Osteocyte (in vitro differentiated cells): ENCODE measurements at regions not wholly inside any gene's neighbourhood (a gene's known extent, or its start where the extent isn't known, plus 50 kb on each side); places are given as distances from the start of the nearest gene placed in this dataset.
"Not testable (repeated sequence)": the region's sequence is repeated elsewhere in the genome, so short reads cannot be mapped to it uniquely, and the experiment has no call there.

Source experiments
- DNase-seq: peaks from one replicate; pipeline ENCODE4 v3.0.0; 2021; ENCODE audit warnings: mixed read lengths; ENCODE audit not compliant: unreplicated experiment; ENCODE audit errors: extremely low spot score
- H3K27ac Mint-ChIP-seq: one replicate; pipeline ENCODE4 v1.8.0; 2021; ENCODE audit warnings: mild to moderate bottlenecking, mixed read lengths; ENCODE audit not compliant: unreplicated experiment
- H3K27me3 Mint-ChIP-seq: one replicate; pipeline ENCODE4 v1.8.0; 2021; ENCODE audit warnings: mixed read lengths; ENCODE audit not compliant: unreplicated experiment
- H3K36me3 Mint-ChIP-seq: one replicate; pipeline ENCODE4 v1.8.0; 2021; ENCODE audit warnings: mixed read lengths; ENCODE audit not compliant: unreplicated experiment
- H3K4me1 Mint-ChIP-seq: one replicate; pipeline ENCODE4 v1.8.0; 2021; ENCODE audit warnings: mixed read lengths; ENCODE audit not compliant: unreplicated experiment
- H3K4me3 Mint-ChIP-seq: one replicate; pipeline ENCODE4 v1.8.0; 2021; ENCODE audit warnings: mild to moderate bottlenecking, moderate library complexity, mixed read lengths; ENCODE audit not compliant: unreplicated experiment
- H3K9me3 Mint-ChIP-seq: one replicate; pipeline ENCODE4 v1.8.0; 2021; ENCODE audit warnings: mixed read lengths; ENCODE audit not compliant: unreplicated experiment
- CTCF ChIP-seq: fragments of 200-600 bp; sonication (generic); IDR thresholded peaks from 2 replicates; pipeline ENCODE4 v1.5.0; 2021; ENCODE audit warnings: antibody characterized with exemption, mild to moderate bottlenecking, moderate library complexity

- no peaks in the 10 kb centered on the region for H3K27me3 Mint-ChIP-seq
- no peaks in the 10 kb centered on the region for H3K4me1 Mint-ChIP-seq
- no peak overlapping the region for H3K27ac Mint-ChIP-seq
- TF ChIP-seq CTCF, result no peak
- peaks cover 31% of the 10 kb centered on the region for H3K9me3 Mint-ChIP-seq
- no peak overlapping the region for H3K4me3 Mint-ChIP-seq
- DNase-seq, result no peak
- no peaks in the 10 kb centered on the region for H3K36me3 Mint-ChIP-seq
These were observed 186.3 kb upstream of the FGF13 start for GRCh38 chrX:138897621-138898492.

DNA sequence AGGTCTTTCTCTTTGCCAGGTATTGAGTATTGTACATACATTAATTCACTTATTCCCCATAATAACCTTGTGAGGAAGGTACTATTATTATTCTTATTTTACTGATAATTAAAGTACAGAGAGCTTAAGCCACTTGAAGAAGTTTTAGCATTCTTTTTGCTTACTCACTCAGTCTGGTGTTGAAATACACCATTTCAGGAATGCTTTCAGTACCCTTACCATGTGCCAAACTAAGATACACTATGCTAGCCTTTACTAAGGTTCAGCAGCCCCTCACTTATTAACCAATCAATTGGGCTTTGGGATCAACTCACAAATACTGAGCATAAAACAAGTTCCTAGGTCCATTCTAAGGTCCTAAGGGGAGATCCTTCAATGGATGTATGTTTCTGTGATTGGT is 179.0 kb upstream of the FGF13 start:
- H3K9me3 Mint-ChIP-seq, result peaks cover 35% of the 10 kb centered on the region

DNA sequence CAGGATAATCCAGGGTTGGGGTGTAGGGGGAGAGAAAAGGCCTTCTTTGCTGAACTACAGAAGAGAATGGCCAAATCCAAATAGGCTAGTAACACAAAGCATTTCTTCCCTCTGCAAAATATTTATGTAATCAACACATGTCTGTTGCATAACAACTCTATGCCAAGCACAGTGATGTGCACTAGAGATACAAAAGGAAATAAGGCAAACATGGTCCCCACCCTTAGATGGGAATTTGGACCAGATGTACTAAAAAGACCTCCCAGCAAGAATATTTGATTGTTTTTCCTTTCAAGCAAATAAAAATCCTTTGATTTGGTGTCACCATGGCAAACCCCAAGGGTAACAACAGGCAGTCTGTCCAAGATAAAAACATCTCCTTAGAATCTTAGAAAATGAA is 177.6 kb upstream of the FGF13 start:
- no peaks in the 10 kb centered on the region for H3K36me3 Mint-ChIP-seq
- no peaks in the 10 kb centered on the region for H3K4me1 Mint-ChIP-seq
- H3K9me3 Mint-ChIP-seq, result peaks cover 45% of the 10 kb centered on the region
- no peak for TF ChIP-seq CTCF
- no peak for DNase-seq
- no peaks in the 10 kb centered on the region for H3K27me3 Mint-ChIP-seq
- H3K4me3 Mint-ChIP-seq, result no peak overlapping the region
- no peak overlapping the region for H3K27ac Mint-ChIP-seq

More for the DNA sequence above, 179.0 kb upstream of the FGF13 start:
- no peaks in the 10 kb centered on the region for H3K4me1 Mint-ChIP-seq
- no peak for DNase-seq
- no peak overlapping the region for H3K4me3 Mint-ChIP-seq
- H3K36me3 Mint-ChIP-seq, result no peaks in the 10 kb centered on the region
- no peak for TF ChIP-seq CTCF
- H3K27me3 Mint-ChIP-seq, result no peaks in the 10 kb centered on the region
- no peak overlapping the region for H3K27ac Mint-ChIP-seq

DNA sequence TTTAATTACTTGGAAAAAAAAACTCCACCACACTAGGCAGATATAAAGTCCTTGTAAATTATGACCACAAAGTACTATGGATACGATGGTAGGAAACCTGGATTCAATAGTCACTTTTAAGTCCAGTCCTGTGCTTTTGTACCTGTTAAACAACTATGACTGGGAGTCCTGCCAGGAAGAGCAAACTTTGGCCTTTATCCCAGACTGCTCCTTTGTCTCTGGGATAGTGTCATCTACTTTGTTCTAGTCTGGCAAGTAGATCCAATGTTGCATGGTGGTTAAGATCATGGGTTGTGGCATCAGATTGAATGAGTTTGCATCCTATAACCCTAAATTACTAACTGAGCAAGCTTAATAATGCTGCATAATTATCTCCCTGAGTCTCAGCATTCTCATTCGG is 175.3 kb upstream of the FGF13 start:
- Mint-ChIP-seq H3K27ac (no peak overlapping the region), H3K4me1 (no peaks in the 10 kb centered on the region), H3K27me3 (no peaks in the 10 kb centered on the region), H3K4me3 (no peak overlapping the region), H3K9me3 (peaks cover 56% of the 10 kb centered on the region), H3K36me3 (no peaks in the 10 kb centered on the region)
- no peak for TF ChIP-seq CTCF
- no peak for DNase-seq

- no peak for TF ChIP-seq CTCF
- no peaks in the 10 kb centered on the region for H3K36me3 Mint-ChIP-seq
- no peak overlapping the region for H3K4me3 Mint-ChIP-seq
- no peak for DNase-seq
- no peaks in the 10 kb centered on the region for H3K27me3 Mint-ChIP-seq
- no peaks in the 10 kb centered on the region for H3K4me1 Mint-ChIP-seq
- H3K27ac Mint-ChIP-seq, result no peak overlapping the region
- peaks cover 65% of the 10 kb centered on the region for H3K9me3 Mint-ChIP-seq
These were observed 174.4 kb upstream of the FGF13 start for GRCh38 chrX:138885886-138886285.

DNA sequence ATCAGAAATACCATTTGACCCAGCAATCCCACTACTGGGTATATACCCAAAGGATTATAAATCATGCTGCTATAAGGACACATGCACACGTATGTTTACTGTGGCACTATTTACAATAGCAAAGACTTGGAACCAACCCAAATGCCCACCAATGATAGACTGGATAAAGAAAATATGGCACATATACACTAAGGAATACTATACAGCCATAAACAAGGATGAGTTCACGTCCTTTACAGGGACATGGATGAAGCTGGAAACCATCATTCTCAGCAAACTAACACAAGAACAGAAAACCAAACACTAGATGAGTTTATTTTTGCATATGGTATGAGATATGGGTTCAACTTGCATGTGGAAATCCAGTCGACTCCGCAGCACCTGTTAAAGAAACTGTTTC is 168.8 kb upstream of the FGF13 start:
- H3K36me3 Mint-ChIP-seq, H3K4me1 Mint-ChIP-seq, H3K4me3 Mint-ChIP-seq, H3K27me3 Mint-ChIP-seq, H3K27ac Mint-ChIP-seq, DNase-seq: not testable (repeated sequence)
- peaks cover 60% of the 10 kb centered on the region for H3K9me3 Mint-ChIP-seq
